Activated CD8-positive, alpha-beta memory T cell treated with anti-CD3 and anti-CD28 coated beads, Interleukin-2, amount 50 U/mL, for 48 hours (primary cell): ENCODE measurements at regions not wholly inside any gene's neighbourhood (a gene's known extent, or its start where the extent isn't known, plus 50 kb on each side); places are given as distances from the start of the nearest gene placed in this dataset.

ENCODE experiments used
- DNase-seq: peaks from one replicate; pipeline ENCODE4 v3.0.0-alpha.2; 2020

GRCh38 chr4:13851085-13851940 is 223.8 kb upstream of the BOD1L1 start:
- no peak for DNase-seq

- no peak for DNase-seq
These were observed 224.9 kb upstream of the BOD1L1 start for GRCh38 chr4:13852411-13852810.

GRCh38 chr4:13856387-13856786 is 228.9 kb upstream of the BOD1L1 start:
- no peak for DNase-seq

GRCh38 chr4:13857397-13857796 is 229.9 kb upstream of the BOD1L1 start:
- no peak for DNase-seq

- no peak for DNase-seq
These were observed 230.3 kb upstream of the BOD1L1 start for GRCh38 chr4:13857800-13858199.

GRCh38 chr4:13859423-13859822 is 231.9 kb upstream of the BOD1L1 start:
- DNase-seq = no peak

GRCh38 chr4:13860126-13860525 is 232.6 kb upstream of the BOD1L1 start:
- no peak for DNase-seq

- no peak for DNase-seq
These were observed 238.5 kb upstream of the BOD1L1 start for GRCh38 chr4:13865871-13866669.

GRCh38 chr4:13866881-13867280 is 239.4 kb upstream of the BOD1L1 start:
- no peak for DNase-seq

GRCh38 chr4:13872155-13872554 is 244.6 kb upstream of the BOD1L1 start:
- no peak for DNase-seq

- no peak for DNase-seq
These were observed 245.4 kb upstream of the BOD1L1 start for GRCh38 chr4:13872955-13873354.

GRCh38 chr4:13875181-13875580 is 247.7 kb upstream of the BOD1L1 start:
- DNase-seq = no peak

GRCh38 chr4:13876131-13876530 is 248.6 kb upstream of the BOD1L1 start:
- no peak for DNase-seq

- DNase-seq = no peak
These were observed 249.4 kb upstream of the BOD1L1 start for GRCh38 chr4:13876940-13877339.

- no peak for DNase-seq
These were observed 250.1 kb upstream of the BOD1L1 start for GRCh38 chr4:13877626-13878025.

GRCh38 chr4:13881892-13882291 is 254.4 kb upstream of the BOD1L1 start:
- DNase-seq = no peak

- DNase-seq = no peak
These were observed 259.5 kb upstream of the BOD1L1 start for GRCh38 chr4:13887010-13887409.

- DNase-seq = no peak
These were observed 260.6 kb upstream of the BOD1L1 start for GRCh38 chr4:13888112-13888511.

- no peak for DNase-seq
These were observed 264.0 kb upstream of the BOD1L1 start for GRCh38 chr4:13891544-13891939.

- DNase-seq = no peak
These were observed 265.2 kb upstream of the BOD1L1 start for GRCh38 chr4:13892739-13893105.

GRCh38 chr4:13893211-13893610 is 265.7 kb upstream of the BOD1L1 start:
- no peak for DNase-seq

- DNase-seq = no peak
These were observed 266.5 kb upstream of the BOD1L1 start for GRCh38 chr4:13893987-13894386.

- DNase-seq = no peak
These were observed 273.3 kb upstream of the BOD1L1 start for GRCh38 chr4:13900780-13901179.

- DNase-seq = no peak
These were observed 274.6 kb upstream of the BOD1L1 start for GRCh38 chr4:13902146-13902545.
